ENCODE measurements at regions not wholly inside any gene's neighbourhood (a gene's known extent, or its start where the extent isn't known, plus 50 kb on each side); places are given as distances from the start of the nearest gene placed in this dataset.
A peak's percentile ranks its signal among the peaks of the same experiment; 100 is the strongest.

DNA sequence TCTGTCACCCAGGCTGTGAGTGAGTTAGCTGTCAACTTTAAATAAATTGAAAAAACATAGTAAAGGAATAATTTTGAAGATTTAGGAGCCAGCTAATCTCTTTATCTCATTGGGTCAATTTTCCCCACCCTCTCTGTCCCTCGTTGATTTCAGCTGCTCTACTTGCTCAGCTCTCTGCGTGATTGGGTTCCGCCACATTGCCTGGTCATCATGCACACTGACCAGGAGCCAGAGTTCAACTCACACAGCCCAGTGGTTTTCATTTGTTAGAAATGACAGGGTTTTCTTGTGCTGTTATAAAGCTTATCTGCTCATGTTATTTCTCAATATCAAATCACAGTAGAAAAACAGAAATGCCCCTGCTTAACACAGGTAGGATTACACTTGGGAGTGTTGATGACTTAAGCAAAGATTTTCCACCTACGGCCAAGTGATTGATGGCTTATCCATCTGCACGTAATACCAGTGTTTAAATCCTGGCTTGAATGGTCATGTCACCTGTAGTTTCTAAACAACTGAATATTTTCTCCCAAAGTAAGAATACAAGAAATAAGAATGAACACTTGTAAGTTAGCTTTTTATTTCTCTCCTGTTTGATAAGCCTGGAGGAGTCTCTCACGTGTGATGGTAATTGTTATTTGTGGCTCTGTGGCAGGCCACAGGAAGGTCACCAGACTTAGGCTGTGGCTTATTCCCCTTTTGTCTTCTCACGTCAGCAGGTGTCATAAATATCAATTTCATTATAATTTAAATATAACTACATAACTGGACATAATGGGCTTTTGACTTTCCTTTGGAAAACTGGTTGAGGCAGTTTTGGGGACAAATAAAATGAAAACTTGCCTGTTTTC, 367.2 kb upstream of the DDHD1 start:
- Histone ChIP-seq H3K9me3 (ENCODE audit: control insufficient read depth in 3 of 3, low read length in 3 of 3) (no peaks in the 10 kb centered on the region), H3K4me3 (ENCODE audit: low read length in 3 of 3) (no peak overlapping the region), H3K9ac (ENCODE audit: low read depth in 1 of 3, low read length in 3 of 3) (no peak overlapping the region), H3K27me3 (ENCODE audit: control insufficient read depth in 3 of 3, insufficient read depth in 3 of 3, low read length in 3 of 3) (no peaks in the 10 kb centered on the region), H3K4me1 (ENCODE audit: control insufficient read depth in 3 of 3, insufficient read depth in 3 of 3, low read length in 3 of 3) (no peaks in the 10 kb centered on the region), H3K27ac (ENCODE audit: low read depth, low read length) (no peak overlapping the region), H3K36me3 (ENCODE audit: control insufficient read depth in 3 of 3, insufficient read depth in 3 of 3, low read length in 3 of 3) (no peaks in the 10 kb centered on the region)

GRCh38 chr14:53519137-53519536, 366.0 kb upstream of the DDHD1 start:
- Histone ChIP-seq H3K9me3 (ENCODE audit: control insufficient read depth in 3 of 3, low read length in 3 of 3) (no peaks in the 10 kb centered on the region), H3K36me3 (ENCODE audit: control insufficient read depth in 3 of 3, insufficient read depth in 3 of 3, low read length in 3 of 3) (no peaks in the 10 kb centered on the region)

GRCh38 chr14:53517270-53517960, 364.3 kb upstream of the DDHD1 start:
- no peaks in the 10 kb centered on the region for H3K4me1 ChIP-seq (ENCODE audit: control insufficient read depth in 3 of 3, insufficient read depth in 3 of 3, low read length in 3 of 3)
- no peaks in the 10 kb centered on the region for H3K9me3 ChIP-seq (ENCODE audit: control insufficient read depth in 3 of 3, low read length in 3 of 3)
- no peak overlapping the region for H3K27ac ChIP-seq (ENCODE audit: low read depth, low read length)
- no peak overlapping the region for H3K9ac ChIP-seq (ENCODE audit: low read depth in 1 of 3, low read length in 3 of 3)
- H3K4me3 ChIP-seq (ENCODE audit: low read length in 3 of 3): no peak overlapping the region
- H3K36me3 ChIP-seq (ENCODE audit: control insufficient read depth in 3 of 3, insufficient read depth in 3 of 3, low read length in 3 of 3): no peaks in the 10 kb centered on the region
- H3K27me3 ChIP-seq (ENCODE audit: control insufficient read depth in 3 of 3, insufficient read depth in 3 of 3, low read length in 3 of 3): no peaks in the 10 kb centered on the region

More at GRCh38 chr14:53519137-53519536, 366.0 kb upstream of the DDHD1 start:
- Histone ChIP-seq H3K27me3 (ENCODE audit: control insufficient read depth in 3 of 3, insufficient read depth in 3 of 3, low read length in 3 of 3) (no peaks in the 10 kb centered on the region), H3K4me3 (ENCODE audit: low read length in 3 of 3) (no peak overlapping the region), H3K4me1 (ENCODE audit: control insufficient read depth in 3 of 3, insufficient read depth in 3 of 3, low read length in 3 of 3) (no peaks in the 10 kb centered on the region), H3K9ac (ENCODE audit: low read depth in 1 of 3, low read length in 3 of 3) (no peak overlapping the region), H3K27ac (ENCODE audit: low read depth, low read length) (no peak overlapping the region)

- Histone ChIP-seq H3K36me3 (ENCODE audit: control insufficient read depth in 3 of 3, insufficient read depth in 3 of 3, low read length in 3 of 3) (no peaks in the 10 kb centered on the region), H3K9ac (ENCODE audit: low read depth in 1 of 3, low read length in 3 of 3) (no peak overlapping the region), H3K9me3 (ENCODE audit: control insufficient read depth in 3 of 3, low read length in 3 of 3) (no peaks in the 10 kb centered on the region), H3K27me3 (ENCODE audit: control insufficient read depth in 3 of 3, insufficient read depth in 3 of 3, low read length in 3 of 3) (no peaks in the 10 kb centered on the region), H3K27ac (ENCODE audit: low read depth, low read length) (no peak overlapping the region), H3K4me1 (ENCODE audit: control insufficient read depth in 3 of 3, insufficient read depth in 3 of 3, low read length in 3 of 3) (no peaks in the 10 kb centered on the region), H3K4me3 (ENCODE audit: low read length in 3 of 3) (no peak overlapping the region)
Measured at GRCh38 chr14:53516261-53516774, 363.2 kb upstream of the DDHD1 start.

DNA sequence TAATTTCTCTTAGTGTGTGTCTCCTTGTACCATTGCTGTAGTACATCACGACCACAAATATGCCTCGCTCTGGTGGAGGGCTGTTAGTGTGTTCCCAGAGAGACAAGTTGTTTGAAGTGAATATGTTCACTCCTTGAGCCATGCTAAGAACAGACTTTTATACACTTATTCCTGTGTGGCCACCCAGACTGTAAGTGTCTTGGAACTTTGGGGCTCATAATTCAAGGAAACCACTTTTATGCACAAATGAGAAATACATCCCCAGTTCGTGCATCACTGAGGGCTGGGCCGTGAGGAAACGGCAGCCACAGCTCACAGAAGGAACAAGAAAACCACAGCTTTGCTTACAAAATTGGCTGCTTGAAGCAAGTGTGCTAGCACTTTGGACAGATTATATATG, 362.2 kb upstream of the DDHD1 start:
- H3K9ac ChIP-seq (ENCODE audit: low read depth in 1 of 3, low read length in 3 of 3): no peak overlapping the region
- no peaks in the 10 kb centered on the region for H3K27me3 ChIP-seq (ENCODE audit: control insufficient read depth in 3 of 3, insufficient read depth in 3 of 3, low read length in 3 of 3)

GRCh38 chr14:53514197-53514596, 361.1 kb upstream of the DDHD1 start:
- Histone ChIP-seq H3K4me3 (ENCODE audit: low read length in 3 of 3) (no peak overlapping the region), H3K9ac (ENCODE audit: low read depth in 1 of 3, low read length in 3 of 3) (no peak overlapping the region), H3K36me3 (ENCODE audit: control insufficient read depth in 3 of 3, insufficient read depth in 3 of 3, low read length in 3 of 3) (no peaks in the 10 kb centered on the region), H3K27me3 (ENCODE audit: control insufficient read depth in 3 of 3, insufficient read depth in 3 of 3, low read length in 3 of 3) (no peaks in the 10 kb centered on the region), H3K4me1 (ENCODE audit: control insufficient read depth in 3 of 3, insufficient read depth in 3 of 3, low read length in 3 of 3) (peaks cover 0 to 3% (median 0%) of the 10 kb centered on the region in 3 donors), H3K27ac (ENCODE audit: low read depth, low read length) (no peak overlapping the region), H3K9me3 (ENCODE audit: control insufficient read depth in 3 of 3, low read length in 3 of 3) (no peaks in the 10 kb centered on the region)

More for the DNA sequence above, 362.2 kb upstream of the DDHD1 start:
- Histone ChIP-seq H3K4me1 (ENCODE audit: control insufficient read depth in 3 of 3, insufficient read depth in 3 of 3, low read length in 3 of 3) (no peaks in the 10 kb centered on the region), H3K9me3 (ENCODE audit: control insufficient read depth in 3 of 3, low read length in 3 of 3) (no peaks in the 10 kb centered on the region), H3K4me3 (ENCODE audit: low read length in 3 of 3) (no peak overlapping the region), H3K36me3 (ENCODE audit: control insufficient read depth in 3 of 3, insufficient read depth in 3 of 3, low read length in 3 of 3) (no peaks in the 10 kb centered on the region), H3K27ac (ENCODE audit: low read depth, low read length) (no peak overlapping the region)

GRCh38 chr14:53510281-53510912, 357.3 kb upstream of the DDHD1 start:
- Histone ChIP-seq H3K9me3 (ENCODE audit: control insufficient read depth in 3 of 3, low read length in 3 of 3) (peaks cover 0 to 2% (median 0%) of the 10 kb centered on the region in 3 donors), H3K27ac (ENCODE audit: low read depth, low read length) (no peak overlapping the region), H3K4me1 (ENCODE audit: control insufficient read depth in 3 of 3, insufficient read depth in 3 of 3, low read length in 3 of 3) (peaks cover 0 to 5% (median 0%) of the 10 kb centered on the region in 3 donors), H3K9ac (ENCODE audit: low read depth in 1 of 3, low read length in 3 of 3) (no peak overlapping the region), H3K27me3 (ENCODE audit: control insufficient read depth in 3 of 3, insufficient read depth in 3 of 3, low read length in 3 of 3) (no peaks in the 10 kb centered on the region), H3K36me3 (ENCODE audit: control insufficient read depth in 3 of 3, insufficient read depth in 3 of 3, low read length in 3 of 3) (no peaks in the 10 kb centered on the region), H3K4me3 (ENCODE audit: low read length in 3 of 3) (no peak overlapping the region)

- Histone ChIP-seq H3K27me3 (ENCODE audit: control insufficient read depth in 3 of 3, insufficient read depth in 3 of 3, low read length in 3 of 3) (no peaks in the 10 kb centered on the region), H3K9me3 (ENCODE audit: control insufficient read depth in 3 of 3, low read length in 3 of 3) (peaks cover 0 to 2% (median 0%) of the 10 kb centered on the region in 3 donors), H3K4me1 (ENCODE audit: control insufficient read depth in 3 of 3, insufficient read depth in 3 of 3, low read length in 3 of 3) (peaks cover 0 to 5% (median 0%) of the 10 kb centered on the region in 3 donors), H3K27ac (ENCODE audit: low read depth, low read length) (peak overlapping the region; percentile 47), H3K9ac (ENCODE audit: low read depth in 1 of 3, low read length in 3 of 3) (no peak overlapping the region), H3K36me3 (ENCODE audit: control insufficient read depth in 3 of 3, insufficient read depth in 3 of 3, low read length in 3 of 3) (no peaks in the 10 kb centered on the region), H3K4me3 (ENCODE audit: low read length in 3 of 3) (no peak overlapping the region)
Measured at GRCh38 chr14:53509276-53510244, 356.4 kb upstream of the DDHD1 start.

Measured in skeletal muscle tissue (tissue), 3 donors.